ENCODE measurements at regions not wholly inside any gene's neighbourhood (a gene's known extent, or its start where the extent isn't known, plus 50 kb on each side); places are given as distances from the start of the nearest gene placed in this dataset.

DNA sequence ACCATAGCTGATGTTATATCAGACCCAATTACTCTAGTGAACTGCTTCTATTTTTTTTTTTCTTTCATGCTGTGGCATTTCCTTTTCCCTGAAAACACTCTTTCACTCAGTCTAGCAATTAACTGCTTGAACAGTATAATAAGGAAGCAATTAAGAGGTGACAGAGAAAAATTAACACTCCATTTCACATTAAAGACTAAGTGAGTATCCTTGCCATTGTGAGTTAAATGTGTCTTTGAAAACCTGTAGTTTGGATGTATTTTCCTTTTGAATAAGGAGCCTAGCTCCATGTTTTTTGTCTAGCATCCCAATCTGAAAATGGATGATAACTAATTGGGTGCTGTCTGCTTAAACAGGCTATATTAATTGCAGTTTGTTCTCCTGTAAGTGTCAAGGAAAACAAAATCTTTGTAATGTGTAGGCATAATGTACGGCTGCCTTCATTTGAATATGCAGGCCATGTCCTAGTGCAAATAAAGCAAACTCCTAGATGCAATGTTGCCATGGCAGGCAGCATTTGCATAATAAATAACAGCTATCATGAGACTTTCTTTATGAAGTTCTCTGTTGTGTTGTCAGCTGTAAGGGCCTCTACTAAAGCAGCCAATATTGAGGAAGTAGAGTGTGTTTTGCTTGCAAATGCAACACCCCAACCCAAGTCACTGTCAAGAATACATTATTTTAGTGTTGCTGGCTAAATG is 416.7 kb downstream of the ZIC3 start:
- ChIA-PET POLR2A (ENCODE audit: partially characterized antibody) (no interaction called here), CTCF (ENCODE audit: partially characterized antibody) (interaction anchor here (0.6 kb wide), 1 partner anchor 602 kb away, joined by 4 read pairs; no protein-coding TSS in a partner anchor)
- Histone ChIP-seq H3K18ac (ENCODE audit: extremely low read depth, low read length) (no peak overlapping the region), H3K14ac (ENCODE audit: insufficient read length) (no peak overlapping the region), H3K79me1 (ENCODE audit: low read depth, low read length) (no peaks in the 10 kb centered on the region), H2BK120ac (replicated peaks; ENCODE audit: low read depth, low read length) (no peak overlapping the region), H3K23ac (ENCODE audit: insufficient read length) (no peak overlapping the region), H3K27me3 (replicated peaks in 1 of 4; ENCODE audit: control insufficient read depth in 3 of 4, extremely low read depth in 1 of 4, insufficient read depth in 3 of 4, low read length in 3 of 4) (no peaks in the 10 kb centered on the region), H2BK20ac (ENCODE audit: low read length) (no peak overlapping the region), H3K9me3 (ENCODE audit: insufficient read depth in 2 of 2, low read depth in 1 of 2, low read length in 1 of 2) (no peaks in the 10 kb centered on the region), H3K27ac (ENCODE audit: low read depth, low read length) (no peak overlapping the region), H2BK15ac (ENCODE audit: low read length) (no peak overlapping the region), H4K91ac (replicated peaks; ENCODE audit: insufficient read length, low read length) (no peak overlapping the region), H3K9ac (replicated peaks in 1 of 4; ENCODE audit: extremely low read depth in 1 of 4, low read depth in 3 of 4, low read length in 3 of 4) (no peak overlapping the region), H2BK12ac (ENCODE audit: low read depth, low read length) (no peak overlapping the region), H3K4ac (replicated peaks; ENCODE audit: insufficient read length, low read depth, low read length) (no peak overlapping the region), H4K20me1 (replicated peaks in 1 of 2; ENCODE audit: control insufficient read depth in 1 of 2, insufficient read depth in 2 of 2, low read length in 2 of 2) (no peaks in the 10 kb centered on the region), H3K4me3 (ENCODE audit: extremely low read depth in 1 of 4, insufficient read depth in 2 of 4, low read depth in 3 of 4, low read length in 4 of 4) (no peak overlapping the region), H3K4me2 (ENCODE audit: insufficient read depth in 1 of 2, low read depth in 2 of 2, low read length in 2 of 2) (peak overlapping the region; percentile 38 to 39; a peak in 3 of 4 replicates), H2AK5ac (ENCODE audit: low read depth, low read length) (no peak overlapping the region), H3K36me3 (ENCODE audit: control insufficient read depth in 2 of 4, insufficient read depth in 4 of 4, low read length in 3 of 4) (no peaks in the 10 kb centered on the region), H3K4me1 (replicated peaks in 1 of 4; ENCODE audit: control insufficient read depth in 3 of 4, insufficient read depth in 4 of 4, low read length in 3 of 4) (peaks cover 0 to 5% (median 2%) of the 10 kb centered on the region in 4 experiments; a peak in 2 of 7 replicates), H2AFZ (ENCODE audit: low read length) (no peak overlapping the region), H4K5ac (ENCODE audit: insufficient read length, low read depth, low read length) (no peak overlapping the region), H2BK5ac (ENCODE audit: low read depth, low read length) (no peak overlapping the region), H4K8ac (ENCODE audit: extremely low read depth, insufficient read depth, low read length) (no peak overlapping the region), H3K23me2 (ENCODE audit: low read depth, low read length) (no peaks in the 10 kb centered on the region), H3K56ac (replicated peaks; ENCODE audit: insufficient read length, low read depth, low read length) (no peak overlapping the region), H3K79me2 (ENCODE audit: control insufficient read depth in 1 of 2, insufficient read depth in 2 of 2, low read length in 2 of 2) (no peaks in the 10 kb centered on the region)
- WGBS, 2 experiments (ENCODE audit: extremely low coverage in 1 of 2, insufficient coverage in 1 of 2, insufficient read length in 1 of 2, insufficient replicate concordance in 2 of 2, low coverage in 1 of 2, low lambda C conversion rate in 2 of 2, missing lambda C conversion rate in 1 of 2), result 17% methylated on average over 1 of the region's 1 CpG; no CpG with 5 or more reads in 1 of the 2 experiments
- FAIRE-seq (peak; percentile 24), DNase-seq (ENCODE audit: low read depth in 1 of 2, low spot score in 2 of 2) (no peak)
- TF ChIP-seq SRF (IDR thresholded peaks at IDR 0.05; ENCODE audit: low read depth, low read length) (no peak), TBP (IDR thresholded peaks at IDR 0.05; ENCODE audit: low read depth, low read length) (no peak), CHD2 (IDR thresholded peaks at IDR 0.05; ENCODE audit: low read length) (no peak), TAF1 (IDR thresholded peaks at IDR 0.05; ENCODE audit: low read depth, low read length) (no peak), SAP30 (IDR thresholded peaks at IDR 0.05; ENCODE audit: insufficient read depth, insufficient replicate concordance, low read length) (no peak), CTBP2 (IDR thresholded peaks at IDR 0.05; ENCODE audit: borderline replicate concordance, insufficient read depth, insufficient read length, low read length) (no peak), EZH2 (IDR thresholded peaks at IDR 0.05; ENCODE audit: low read depth, low read length, severe bottlenecking) (no peak), NANOG (IDR thresholded peaks at IDR 0.05; ENCODE audit: insufficient read depth, low read depth, low read length, poor library complexity, severe bottlenecking) (no peak), RFX5 (IDR thresholded peaks at IDR 0.05; ENCODE audit: borderline replicate concordance, low read depth, low read length) (no peak), KDM4A (IDR thresholded peaks at IDR 0.05; ENCODE audit: low read depth, low read length, severe bottlenecking) (no peak), TCF12 (IDR thresholded peaks at IDR 0.05; ENCODE audit: low read depth, low read length) (no peak)
